ENCODE measurements at regions not wholly inside any gene's neighbourhood (a gene's known extent, or its start where the extent isn't known, plus 50 kb on each side); places are given as distances from the start of the nearest gene placed in this dataset.
A peak's percentile ranks its signal among the peaks of the same experiment; 100 is the strongest.

GRCh38 chr2:160925956-160926355, 234.3 kb upstream of the TANK start:
- DNase-seq, result no peak

DNA sequence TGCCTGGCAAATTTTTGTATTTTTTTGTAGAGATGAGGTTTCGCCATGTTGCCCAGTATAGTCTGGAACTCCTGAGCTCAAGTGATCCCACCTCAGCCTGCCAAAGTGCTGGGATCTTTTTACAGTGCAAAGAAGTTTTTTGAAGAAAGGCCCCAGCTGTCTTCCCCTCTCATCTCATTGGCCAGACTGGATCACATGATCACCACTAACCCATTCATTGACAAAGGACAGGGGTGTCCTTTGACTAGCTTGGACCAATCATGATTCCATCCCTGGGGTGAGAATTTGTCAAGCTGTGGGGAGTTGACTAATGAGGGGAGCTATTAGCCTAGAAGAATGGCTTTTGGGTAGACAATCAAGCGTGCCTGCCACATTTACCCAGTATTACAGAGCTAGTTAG, 232.9 kb upstream of the TANK start:
- no peak for DNase-seq

DNA sequence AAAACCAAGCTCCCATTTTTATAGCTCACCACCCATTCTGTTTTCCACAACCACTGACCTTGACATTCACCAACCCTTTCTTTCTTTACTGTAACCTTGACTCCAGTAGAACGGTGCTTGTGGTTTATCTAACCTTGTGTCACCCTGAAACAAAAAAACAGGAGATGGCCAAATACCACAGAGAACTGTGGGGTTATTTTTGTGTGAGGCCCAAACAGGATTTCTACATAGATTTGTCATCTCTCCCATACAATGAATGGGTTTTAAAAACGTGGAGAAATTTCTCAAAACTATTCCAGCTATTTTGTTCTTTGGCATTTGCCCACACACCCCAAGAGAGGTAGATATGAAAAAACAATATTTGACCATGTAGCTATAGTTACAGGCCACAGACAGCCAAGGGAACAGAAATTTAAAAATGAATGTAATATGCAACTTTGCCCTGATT, 231.3 kb upstream of the TANK start:
- DNase-seq, result no peak

GRCh38 chr2:160931531-160931930, 228.7 kb upstream of the TANK start:
- no peak for DNase-seq

DNA sequence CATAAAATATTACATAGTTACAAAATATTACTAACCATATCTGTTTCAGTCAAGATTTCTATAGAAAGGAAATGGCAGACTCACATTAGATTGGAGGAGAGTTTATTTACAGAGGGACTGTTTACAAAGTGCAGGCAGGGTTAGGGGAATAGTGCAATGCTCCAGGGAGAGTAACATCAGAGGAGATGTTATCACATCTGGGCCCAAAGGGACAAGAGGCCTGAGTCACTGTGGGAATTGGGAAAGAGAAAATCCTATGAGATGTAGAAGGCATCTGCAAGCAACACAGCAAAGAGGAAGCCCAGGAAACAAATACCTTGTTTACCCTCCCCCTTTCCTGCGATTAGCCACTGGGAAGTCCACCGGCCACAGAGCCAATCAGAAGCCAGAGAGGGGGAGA, 227.3 kb upstream of the TANK start:
- no peak for DNase-seq

DNA sequence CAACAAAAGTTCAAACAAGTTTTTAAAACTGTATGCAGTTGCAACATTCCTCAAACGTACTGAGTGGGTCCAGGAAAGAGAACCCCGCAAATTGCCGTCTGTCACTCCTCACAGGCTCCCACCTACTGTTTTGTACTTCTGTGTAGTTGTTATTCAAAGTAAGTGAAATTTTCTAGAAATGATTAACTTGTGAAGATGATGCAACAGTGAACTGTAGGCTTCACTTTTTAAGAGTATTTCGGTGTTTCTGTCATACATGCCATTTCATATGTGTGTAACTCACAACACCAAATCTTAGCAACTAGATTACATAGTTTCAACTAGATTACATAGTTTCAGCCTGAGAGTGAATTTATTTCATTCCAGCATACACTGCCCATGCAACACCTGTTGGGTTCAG, 226.0 kb upstream of the TANK start:
- no peak for DNase-seq

DNA sequence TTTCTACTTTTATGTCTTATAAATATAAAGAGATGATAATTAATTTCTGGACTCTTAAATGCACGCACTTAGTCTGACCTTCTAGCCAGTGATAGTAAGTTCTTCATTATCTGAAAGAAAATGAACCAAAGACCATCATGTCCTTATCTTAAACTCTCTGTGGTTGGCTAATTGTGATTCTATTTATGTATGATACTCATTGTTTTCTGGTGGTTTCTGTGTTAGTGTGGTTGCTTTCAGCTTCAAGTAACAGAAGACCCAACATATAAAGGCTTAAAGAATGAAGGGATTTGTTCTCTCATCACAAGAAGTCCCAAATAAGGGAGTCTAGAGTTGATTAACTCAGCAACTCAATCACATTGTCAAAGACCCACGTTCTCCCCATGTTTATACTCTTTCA, 225.2 kb upstream of the TANK start:
- DNase-seq, result no peak

DNA sequence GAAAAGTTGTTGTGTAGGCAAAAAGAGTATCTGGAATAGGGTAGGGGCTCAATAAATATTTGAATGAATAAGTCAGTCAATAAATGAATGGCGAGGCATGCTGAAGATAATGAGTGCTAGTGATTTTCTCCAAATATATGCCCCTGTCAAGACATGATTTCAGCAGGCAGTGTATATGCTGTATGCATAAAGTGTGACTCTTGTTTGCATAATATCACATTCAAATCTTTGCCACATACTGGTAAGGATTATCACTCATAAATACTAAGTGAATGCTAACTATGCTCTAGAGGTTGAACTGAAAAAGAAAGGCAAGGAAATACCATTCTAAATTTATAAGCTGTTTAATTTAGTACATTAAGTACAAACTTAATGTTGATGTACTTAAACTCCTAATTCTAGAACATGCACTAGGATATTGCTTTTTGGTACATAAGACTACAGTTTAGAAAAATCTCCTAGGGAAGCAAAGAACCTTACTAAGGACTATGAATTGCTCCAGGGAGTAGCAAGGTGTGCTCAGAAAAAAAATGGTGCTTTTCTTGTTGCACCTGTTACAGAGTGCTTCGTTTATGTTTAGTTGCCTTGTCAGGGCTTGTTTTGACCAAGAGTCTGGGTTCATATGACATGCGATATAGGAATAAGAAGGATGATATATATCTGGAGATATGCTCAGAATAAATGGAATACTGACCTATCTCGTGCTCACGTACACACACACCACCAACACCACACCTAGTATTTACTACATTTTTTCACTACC, 224.0 kb upstream of the TANK start:
- DNase-seq, result no peak

DNA sequence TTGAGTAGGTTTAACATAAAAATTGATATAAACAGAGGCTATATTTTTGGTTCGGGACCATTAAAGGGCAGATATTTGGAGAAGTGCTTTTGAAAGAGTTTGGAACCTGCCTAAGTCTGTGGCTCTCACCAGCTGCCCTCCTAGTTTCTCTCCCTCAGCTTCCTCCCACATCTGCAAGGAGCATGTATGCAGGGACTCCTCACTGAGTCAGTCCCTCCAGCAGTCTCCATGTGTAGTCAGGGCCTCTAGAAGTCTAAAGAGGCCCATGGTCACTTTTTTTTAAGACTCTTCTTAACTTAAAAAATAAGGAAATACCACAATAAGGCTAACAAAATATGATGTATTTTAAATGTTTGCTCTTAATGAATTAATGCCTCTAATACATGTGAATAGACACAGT, 220.0 kb upstream of the TANK start:
- no peak for DNase-seq

- DNase-seq, result peak in 1 of 5 donors; percentile 10
These were observed 219.5 kb upstream of the TANK start for GRCh38 chr2:160940699-160941098.

- DNase-seq, result no peak
These were observed 218.9 kb upstream of the TANK start for GRCh38 chr2:160941290-160941846.

GRCh38 chr2:160942476-160943142, 217.6 kb upstream of the TANK start:
- DNase-seq, result no peak

- DNase-seq, result no peak
These were observed 216.8 kb upstream of the TANK start for GRCh38 chr2:160943414-160943813.

DNA sequence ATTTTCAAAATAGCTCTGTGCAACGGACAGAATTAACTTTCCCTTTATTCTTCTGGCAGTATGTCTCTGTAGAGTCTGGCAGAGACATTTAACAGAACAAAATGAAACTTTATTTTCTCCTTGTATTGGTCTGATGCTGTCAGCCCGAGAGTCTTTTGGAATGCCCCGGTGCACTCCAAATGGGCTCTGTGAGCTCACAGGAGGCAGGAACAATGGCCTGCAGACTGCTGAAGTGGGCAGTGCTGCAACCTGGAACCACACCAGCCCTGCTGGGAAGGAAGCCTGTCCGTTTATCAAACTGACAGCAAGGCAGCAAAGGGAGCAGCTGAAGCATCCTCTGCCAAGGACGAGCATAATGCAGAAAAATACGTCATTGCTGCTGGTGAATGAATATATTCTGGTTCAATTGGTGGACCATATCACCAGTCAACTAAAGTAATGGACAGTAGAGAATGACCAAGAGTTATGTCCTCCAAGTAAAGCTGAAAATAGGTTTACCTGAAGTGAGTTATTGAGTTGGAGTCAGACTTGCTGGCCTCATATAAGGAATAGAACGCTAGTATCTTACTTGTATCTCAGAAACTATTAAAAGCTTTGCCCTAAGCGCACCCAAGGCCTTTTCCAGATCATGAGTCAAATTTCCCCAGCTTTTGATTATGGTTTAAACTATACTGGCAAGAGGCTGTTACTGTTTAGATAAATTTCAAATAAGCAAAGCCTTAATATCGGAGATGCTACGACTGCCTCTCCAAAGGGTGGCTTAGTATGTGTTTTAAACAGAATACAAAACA, 207.6 kb upstream of the TANK start:
- no peak for DNase-seq

- DNase-seq, result no peak
These were observed 204.7 kb upstream of the TANK start for GRCh38 chr2:160955578-160955977.

DNA sequence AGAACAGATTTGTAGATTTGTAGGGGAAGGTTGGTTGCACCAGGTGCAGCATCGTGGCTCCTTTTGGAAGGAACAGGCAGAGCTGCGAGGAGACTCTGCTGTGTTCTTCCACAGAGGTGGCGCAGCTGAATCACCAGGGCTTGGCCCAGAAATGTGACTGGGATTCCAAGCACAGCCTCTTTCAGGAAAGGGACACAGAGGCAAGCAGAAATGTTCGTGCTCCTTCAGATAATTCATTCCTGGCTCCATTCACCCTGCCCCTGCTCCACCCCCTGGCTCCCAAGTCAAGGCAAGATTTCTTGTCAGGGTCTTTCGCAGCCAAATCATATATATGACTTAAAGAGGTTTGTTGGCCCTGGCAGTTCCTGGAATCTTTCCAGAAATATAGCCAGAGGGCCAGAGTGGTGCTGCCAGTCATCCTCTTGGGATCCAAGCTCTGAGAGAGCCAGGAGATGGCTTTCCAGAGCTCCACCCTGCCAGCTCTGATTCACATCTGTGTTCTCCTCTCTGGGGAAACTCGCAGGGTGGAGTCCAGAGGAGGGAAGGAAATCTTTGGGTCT, 203.9 kb upstream of the TANK start:
- no peak for DNase-seq

- DNase-seq, result no peak
These were observed 196.3 kb upstream of the TANK start for GRCh38 chr2:160963957-160964356.

DNA sequence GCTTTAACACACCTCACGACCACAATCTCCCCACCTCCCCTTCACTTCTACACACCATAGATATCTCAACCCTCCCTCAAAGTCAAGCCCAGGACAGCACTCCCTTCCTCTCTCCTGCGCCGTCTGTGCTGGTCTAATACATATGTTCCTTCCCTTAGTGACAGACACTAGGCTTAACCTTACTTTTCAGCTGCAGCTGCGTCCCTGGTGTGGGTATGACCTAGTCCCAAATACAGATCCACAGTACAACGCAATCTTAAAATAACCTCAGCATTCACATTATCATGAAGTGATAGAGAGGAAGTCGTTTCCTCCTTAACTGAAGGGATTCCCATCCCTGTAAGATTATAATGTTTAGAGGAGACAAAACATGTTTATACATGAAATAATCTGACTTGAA, 192.7 kb upstream of the TANK start:
- no peak for DNase-seq

DNA sequence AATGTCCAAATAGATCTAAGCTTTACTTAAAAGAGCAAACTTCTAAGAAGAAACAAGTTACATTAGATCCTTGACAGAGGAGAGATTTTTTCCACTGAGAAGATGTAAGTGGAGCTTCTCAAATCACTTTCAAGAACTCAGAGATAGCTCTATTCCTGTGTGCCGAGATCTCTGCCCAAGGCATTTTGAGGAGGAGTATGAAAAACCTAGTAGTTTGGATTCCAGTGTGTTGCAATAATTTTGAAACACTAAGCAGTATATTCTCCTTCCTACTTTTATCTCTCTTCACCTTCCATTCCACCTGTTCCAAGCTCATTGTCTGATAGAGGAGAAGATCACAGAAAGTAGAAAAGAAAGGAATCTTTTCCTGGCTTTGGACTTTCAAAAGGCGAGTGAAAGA, 192.0 kb upstream of the TANK start:
- no peak for DNase-seq

DNA sequence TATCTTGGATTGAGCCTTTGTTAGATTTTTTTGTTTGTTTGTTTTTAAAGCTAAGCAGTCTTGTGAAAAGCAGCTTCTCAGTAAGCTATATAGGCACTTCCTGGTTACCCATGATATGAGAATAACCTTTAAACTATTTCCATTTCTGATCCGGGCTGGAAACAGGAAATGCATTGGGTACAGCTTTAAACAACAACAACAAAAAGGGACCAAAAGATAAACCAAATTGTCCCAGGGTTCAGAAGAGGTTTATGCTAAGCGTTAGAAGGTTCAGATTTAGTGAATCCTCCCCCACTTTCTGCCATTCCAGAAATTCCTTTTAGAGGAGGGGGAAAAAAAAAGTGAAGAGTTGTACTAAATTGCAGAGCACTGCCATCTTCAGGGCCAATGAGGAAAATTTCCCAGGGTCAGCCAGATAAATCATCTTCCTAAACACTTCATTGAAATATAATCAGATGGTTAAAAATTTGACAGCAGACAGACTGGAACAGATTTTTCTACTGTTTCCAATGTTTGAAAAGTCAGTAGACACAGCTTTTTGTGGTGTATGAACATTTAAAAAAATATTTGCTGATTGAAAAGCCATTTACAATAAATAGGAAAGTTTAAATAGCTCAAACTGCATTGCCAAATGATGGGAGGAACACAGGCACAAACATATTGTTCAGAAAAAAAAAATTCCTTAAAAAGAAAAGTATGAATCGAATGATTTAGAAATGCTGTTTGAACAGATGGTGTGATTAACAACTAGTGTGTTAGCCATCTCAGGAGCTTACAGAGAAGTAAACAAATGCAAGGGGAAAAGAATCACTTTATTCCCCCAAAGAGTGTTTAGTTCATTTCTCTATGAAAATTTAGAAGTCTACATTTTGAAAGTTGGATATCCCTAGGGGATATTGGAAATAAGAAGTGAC, 189.9 kb upstream of the TANK start:
- DNase-seq, result no peak

DNA sequence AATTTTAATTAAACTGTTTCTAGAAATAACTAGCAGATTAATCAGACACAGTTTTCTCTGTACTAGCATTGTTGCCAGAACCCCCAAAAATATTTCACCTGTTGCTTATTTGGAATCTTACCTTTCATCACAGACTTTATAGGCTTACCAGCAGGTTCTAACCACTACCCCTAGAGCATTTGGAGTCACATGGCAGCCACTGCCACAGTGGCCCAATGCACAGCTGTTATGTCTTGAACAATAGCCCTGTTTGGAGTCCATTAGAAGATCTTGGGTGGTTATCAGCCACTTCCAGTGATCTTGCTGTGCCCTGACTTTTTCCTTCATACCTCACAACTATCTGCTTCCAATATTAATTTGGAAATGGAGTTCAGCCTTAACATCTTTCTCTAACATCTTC, 186.2 kb upstream of the TANK start:
- DNase-seq, result no peak

DNA sequence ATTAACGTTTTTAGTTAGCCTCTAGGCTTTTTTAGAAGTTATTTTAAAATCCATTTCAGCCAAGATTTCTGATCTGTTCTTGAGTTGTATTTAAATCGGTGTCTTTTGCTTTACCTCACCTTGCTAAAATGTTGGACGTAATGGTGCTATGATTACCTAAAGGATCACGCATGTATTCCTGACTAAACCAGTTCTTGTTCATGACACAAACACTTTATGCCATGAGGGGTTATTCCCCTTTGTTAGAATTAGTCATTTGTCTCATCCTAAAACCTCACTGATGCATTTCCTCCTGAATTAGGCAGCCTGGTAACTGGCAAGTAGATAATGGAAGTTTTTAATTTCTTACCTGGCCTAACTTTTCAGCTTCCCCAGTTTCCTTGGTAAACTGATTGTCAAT, 185.4 kb upstream of the TANK start:
- DNase-seq, result no peak
